GM19455 (cell line): ENCODE measurements at regions not wholly inside any gene's neighbourhood (a gene's known extent, or its start where the extent isn't known, plus 50 kb on each side); places are given as distances from the start of the nearest gene placed in this dataset.
"Not testable (repeated sequence)": the region's sequence is repeated elsewhere in the genome, so short reads cannot be mapped to it uniquely, and the experiment has no call there.

ENCODE experiments used
- ATAC-seq: cut with Tn5 transposase; IDR thresholded peaks from one replicate; pipeline ENCODE4 v1.9.1; 2021; ENCODE audit not compliant: unreplicated experiment

DNA sequence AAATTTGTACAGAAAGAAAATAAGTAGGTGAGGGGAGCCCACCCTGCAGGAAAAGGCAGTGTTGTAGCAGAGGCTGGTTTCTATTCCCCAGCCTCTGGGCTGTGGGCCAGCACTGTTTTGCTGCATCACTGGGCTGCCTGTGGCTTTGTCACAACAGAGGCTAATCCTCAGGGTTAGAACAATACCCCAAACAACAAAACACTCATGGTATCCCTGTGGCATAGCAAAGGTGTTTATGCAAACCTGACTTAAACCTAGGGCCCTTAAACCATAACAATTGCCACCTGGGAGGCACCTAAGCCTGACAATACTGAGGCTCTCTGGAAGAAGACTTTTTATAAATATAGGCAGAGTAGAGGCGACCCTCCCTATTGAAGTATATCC is 314.7 kb downstream of the OLFM4 start:
- no peak for ATAC-seq

DNA sequence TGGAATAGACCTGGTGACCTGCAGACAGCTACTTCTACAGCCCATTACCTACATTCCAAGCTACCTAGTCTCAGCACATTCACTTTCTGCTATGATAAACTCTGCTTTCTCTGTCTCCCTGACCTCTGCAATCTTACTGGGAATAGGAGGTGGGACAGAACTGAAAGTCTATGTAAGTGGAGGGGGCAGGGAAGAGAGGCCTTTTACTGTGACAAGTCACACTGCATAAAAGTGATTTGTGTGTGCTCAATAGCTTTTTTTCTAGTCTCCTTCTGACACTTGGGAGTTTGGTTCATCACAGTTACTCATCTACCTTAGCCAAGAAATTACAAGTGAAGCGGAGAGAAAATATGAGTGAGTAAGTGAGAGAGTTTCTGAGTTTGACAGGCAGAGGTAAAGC is 322.4 kb downstream of the OLFM4 start:
- ATAC-seq = no peak

DNA sequence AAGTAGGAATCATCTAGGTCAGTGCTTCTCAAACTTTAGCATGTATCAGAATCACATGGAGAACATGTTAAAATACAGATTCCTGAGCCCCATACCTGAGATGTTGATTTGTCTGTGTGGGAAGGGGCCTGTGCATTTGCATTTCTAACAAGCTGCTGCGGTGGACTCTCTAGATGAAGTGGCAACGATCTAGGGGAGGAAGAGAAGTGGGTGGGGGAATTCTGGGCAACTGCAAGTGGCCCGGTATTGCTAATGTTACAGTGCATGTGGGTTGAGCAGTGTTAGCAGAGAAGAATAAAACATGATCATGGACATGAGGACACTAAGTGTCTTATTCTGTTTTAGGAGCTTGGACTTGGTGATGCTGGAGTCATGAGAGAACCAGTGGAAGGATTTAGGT is 329.0 kb downstream of the OLFM4 start:
- ATAC-seq = no peak

DNA sequence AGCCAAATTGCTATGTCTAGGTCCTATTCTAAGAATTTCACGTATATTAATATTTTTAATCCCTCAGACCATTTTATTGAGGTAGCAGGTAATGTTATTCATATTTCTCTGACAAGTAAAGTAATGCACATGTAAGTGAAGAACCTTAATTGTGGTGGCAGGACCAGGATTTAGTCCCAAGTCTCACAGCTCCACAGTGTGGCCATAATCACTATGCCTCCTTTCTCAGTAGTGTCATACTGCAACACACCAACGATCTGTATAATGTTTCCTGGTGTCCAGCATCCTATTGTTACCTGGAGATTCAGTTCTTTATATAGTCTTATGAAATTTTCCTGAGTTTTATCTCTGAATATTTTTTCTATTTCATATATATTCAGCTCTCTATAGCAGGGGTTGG is 340.3 kb downstream of the OLFM4 start:
- no peak for ATAC-seq

DNA sequence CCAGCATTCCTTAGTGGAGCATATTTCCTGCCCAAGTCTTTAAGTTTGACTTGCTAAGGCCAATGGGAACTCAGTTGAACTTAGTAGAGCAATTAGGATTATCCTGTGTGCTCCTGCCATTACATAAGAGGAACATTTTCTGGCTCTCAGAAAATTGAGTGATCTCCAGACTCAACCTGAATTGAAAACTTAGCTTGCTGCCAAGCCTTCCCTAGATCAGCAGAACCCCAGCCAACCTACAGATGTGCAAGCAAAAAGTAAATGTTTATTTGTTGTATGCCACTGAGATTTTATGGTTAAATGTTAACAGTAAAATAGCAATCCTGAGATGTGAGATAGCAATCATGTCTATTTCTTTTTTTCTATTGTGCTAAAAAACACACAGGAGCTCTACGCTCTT is 350.9 kb downstream of the OLFM4 start:
- no peak for ATAC-seq

DNA sequence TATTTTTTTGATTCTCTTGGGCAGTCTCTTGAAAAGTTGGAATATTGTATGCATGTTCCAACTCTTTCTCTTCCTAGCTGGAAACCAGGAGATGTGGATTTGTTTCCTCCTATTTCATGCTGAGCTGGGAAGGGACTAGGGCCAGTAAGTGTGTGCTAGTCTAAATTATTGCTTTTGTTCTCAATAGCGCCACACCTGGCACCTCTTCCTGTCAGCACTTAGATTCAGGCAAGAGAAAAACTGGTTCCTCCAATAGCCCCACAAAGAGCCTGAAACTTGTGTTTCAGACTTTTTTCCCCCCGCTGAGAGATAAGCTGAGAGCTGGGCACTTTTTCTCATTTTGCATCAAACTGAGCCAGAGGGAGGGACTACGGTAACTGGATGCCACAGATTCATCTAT is 353.4 kb downstream of the OLFM4 start:
- ATAC-seq = no peak

DNA sequence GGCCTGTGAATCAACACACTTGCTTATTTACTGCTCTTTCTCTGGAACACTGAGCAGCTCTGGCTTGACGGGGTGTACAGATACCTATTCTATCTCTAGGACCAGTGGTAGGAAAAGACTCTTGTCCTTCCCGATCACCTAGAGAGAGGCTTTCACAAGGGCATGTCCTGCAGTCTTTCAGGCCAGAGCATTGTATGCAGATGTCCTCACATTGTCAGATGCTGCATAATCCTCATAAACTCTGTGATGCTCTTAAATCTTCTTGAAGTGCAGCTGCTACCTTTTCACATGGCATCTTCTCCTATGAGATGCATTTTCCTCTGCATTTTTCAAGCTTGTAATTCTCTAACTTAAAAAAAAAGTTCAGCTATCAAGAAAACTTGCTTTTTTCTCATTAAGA is 369.4 kb downstream of the OLFM4 start:
- ATAC-seq = no peak

DNA sequence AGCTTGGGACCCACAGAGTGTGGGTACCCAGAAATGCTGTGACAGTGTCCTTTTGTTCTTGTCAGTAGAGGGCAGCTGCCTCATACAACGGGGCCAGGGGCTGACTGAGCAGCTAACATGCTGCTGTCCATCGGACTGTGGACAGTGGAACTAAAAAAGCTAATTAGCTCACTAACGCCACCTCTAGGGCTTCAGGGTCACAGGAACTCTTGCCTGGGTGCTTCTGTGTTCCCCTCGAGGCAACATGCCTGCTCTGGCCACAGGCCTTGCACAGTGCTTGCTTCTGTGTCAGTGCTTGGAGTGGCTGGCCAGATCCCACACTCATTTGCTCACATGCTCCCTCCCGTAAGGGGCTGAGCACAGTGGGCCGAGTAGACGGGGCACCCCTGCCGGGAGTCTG is 377.0 kb downstream of the OLFM4 start:
- no peak for ATAC-seq

DNA sequence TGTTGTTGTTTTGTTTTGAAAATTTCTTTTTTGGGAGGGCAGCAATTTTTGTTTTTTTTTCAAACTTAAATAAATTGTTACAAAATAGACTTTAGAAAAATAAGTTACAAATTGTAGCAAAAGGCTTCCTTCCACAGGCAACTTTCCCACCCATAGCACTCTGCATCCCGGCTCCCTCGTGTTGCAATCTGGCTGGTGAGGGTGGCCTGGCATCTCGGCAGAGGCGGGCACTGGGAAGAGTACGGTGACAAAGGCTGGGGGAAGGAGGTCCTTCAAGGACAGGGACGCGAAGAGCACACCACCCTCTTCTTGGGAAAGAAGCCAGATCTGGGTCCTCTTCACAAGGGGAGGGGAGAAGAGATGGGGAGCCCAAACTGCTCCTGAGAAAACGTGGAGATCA is 379.7 kb downstream of the OLFM4 start:
- no peak for ATAC-seq

DNA sequence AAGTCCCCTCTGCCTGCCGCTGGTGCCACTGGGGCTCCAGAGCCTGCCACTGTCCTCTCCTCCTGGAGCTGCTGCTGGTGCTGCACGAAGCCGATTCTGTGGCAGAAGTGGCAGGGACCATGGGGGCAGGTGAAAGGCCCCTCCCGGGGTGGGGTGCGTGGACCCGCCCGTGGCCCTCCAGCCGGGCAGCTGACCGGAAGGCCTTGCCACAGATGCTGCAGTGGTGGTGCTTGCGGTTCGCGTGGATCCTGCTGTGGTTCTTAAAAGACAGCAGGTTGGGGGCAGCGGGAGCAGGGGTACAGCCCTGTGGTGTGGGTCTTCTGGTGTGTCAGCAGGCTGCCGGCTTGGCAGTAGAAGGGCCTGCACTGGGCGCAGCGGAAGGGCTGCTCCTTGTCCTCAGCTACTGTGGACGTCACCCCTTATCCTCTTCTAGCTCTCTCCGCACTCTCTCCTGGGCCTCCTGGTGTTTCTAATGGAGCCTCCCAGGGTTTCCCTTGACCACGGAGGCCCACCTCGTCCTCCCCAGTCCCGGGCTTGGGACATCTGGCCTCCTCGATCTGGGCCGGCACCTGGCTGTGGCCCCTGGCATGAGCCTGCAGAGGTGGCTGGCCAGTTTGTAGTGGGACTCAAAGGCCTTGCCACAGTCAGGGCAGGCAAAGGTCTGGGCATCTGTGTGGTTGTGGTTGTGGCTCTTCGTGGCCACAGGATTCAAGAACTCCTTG is 380.4 kb downstream of the OLFM4 start:
- ATAC-seq = no peak

DNA sequence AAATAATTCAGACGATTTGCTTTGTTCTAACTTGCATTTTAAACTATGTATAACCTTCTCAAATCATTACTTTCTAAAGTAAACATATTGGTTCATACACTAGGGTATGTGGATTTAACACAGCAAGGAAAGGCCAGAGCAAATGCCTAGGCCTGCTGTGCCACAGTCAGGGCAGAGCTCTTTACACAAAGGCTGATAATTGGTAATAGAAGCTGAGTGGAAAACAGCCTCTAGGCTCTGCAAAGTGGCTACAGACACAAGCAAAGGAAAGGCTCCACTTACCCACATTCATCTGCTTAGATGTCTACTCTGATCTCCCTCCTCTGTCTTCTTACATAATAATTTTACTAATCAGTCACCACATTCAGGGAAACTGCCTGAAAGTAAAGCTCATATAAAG is 382.9 kb downstream of the OLFM4 start:
- ATAC-seq = no peak

DNA sequence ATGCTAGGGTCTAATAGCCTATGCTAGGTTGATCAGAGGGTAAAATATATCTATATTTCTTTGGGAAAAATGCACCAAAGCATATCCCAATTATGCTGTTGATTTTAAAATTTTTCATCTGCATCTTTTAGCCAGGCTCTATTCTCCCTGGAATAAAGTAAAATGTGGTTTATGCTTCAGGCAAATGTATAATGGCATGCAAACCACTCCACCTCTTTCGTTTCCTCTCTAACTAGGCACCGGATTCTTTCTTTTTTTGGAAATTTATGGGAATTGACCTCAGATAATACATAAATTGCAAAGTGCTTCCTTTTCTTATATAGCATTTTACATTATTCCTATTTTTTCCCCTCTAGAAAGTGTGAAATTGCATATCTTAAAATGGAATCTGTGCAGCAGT is 386.5 kb downstream of the OLFM4 start:
- ATAC-seq = no peak

DNA sequence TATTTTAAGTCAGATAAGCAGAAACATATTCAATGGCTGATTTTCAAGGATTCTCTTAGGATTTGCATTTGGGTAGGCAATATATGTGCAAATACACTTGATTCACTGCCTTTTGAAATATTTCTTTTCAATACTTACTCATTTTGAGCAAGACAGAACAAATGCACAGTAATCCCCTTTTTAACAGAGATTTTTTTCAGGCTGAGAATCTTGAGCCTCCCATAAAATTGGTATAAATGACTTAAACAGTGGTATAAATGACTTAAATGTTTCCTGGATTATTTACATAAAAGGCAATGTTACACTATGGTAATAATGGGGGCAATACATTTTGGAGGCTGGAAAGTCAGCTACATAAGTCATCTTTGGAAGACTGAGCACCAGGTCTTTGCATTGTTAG is 389.0 kb downstream of the OLFM4 start:
- ATAC-seq = no peak

DNA sequence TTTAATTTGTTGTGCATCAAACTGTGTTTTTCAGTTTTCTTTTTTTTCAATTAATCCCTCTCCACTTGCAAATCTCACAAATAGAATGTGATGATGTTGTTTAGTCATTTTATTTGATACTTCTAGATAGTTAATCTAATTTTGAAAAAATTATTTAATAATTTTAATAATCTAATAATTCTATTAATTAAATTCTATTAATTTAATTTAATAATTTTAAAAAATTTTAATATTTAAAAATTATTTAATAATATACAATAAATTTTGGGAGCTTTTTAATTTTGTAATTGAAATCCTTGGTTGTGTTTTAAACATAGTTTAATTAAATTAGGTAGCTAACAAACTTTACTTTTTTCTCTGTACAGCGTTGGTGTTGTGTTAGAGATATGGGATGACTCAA is 393.8 kb downstream of the OLFM4 start:
- ATAC-seq = no peak

DNA sequence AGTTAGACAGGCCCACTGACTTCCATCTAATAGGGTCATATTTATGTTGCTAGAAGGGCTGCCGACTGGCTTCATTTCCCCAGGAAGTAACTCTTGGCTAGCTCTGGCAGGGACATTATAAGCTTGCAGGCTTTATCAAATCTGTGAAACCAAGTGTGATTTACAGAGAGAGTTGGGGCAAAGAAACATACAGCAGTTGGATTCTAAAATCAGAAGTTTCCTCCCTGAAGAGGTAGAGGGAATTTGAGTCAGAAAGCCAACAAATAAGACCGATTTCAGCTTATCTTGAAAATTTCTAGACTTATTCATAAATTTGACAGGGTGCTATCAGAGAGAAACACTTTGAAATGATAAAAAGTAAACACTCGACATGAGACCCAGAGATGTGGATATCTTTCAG is 407.8 kb downstream of the OLFM4 start:
- ATAC-seq = no peak

DNA sequence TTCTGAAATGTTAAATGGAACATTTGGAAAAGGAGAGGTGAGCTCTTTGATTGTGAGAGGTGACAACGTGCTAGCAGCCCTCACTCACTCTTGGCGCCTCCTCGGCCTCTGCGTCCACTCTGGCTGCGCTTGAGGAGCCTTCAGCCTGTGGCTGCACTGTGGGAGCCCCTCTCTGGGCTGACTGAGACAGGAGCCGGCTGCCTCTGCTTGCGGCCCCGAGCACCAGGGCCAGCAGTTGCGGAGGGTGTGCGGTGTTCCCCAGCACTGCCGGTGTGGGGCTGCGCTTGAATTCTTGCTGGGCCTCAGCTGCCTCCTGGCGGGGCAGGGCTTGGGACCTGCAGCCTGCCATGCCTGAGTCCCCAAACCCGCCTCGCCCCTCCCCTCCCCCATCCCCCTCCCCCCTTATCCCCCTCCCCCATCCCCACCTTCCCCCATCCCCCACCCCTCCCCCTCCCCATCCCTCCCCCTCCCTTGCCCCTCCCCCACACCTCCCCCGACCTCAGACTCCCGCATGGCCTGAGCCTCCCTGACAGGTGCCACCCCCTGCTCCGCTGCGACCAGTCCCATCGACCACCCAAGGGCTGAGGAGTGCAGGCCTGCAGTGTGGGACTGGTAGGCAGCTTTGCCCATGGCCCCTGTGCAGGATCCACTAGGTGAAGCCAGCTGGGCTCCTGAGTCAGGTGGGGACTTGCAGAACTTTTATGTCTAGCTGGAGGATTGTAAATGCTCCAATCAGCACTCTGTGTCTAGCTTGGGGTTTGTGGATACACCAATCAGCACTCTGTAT is 411.0 kb downstream of the OLFM4 start:
- no peak for ATAC-seq

DNA sequence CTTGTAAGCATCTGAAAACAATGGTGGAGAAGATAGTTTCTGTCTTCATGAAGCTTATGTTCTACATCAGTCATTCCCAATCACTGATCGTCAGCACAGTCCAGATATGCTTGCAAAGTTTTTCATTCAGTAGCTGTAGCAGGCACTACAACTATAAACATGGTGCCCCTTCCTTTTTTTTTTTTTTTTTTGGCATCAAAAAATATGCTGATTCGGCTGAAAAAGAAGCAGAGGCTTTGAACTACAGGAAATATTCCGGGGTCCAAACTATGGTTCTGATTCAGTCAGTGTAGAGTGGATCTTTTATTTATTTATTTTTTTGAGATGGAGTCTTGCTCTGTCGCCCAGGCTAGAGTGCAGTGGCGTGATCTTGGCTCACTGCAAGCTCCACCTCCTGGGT is 414.4 kb downstream of the OLFM4 start:
- ATAC-seq = no peak

DNA sequence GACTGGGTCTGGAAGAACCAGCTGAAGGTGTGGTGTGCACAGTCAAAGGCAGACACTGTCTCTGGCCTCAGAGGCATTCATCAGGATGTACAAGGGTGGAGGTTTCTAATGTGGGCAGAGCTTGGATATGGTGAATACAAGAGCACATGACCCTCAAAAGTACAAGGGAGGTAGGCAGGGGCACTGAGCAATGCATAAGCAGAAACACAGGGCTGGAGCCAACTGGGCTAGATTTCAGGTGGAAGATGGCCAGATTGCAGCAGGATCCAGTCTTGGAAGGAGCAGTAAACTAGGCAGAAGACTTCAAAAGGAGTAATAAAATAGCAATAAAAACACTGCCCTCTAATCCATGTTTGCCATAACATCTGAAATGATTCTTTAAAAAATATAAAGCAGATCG is 417.1 kb downstream of the OLFM4 start:
- no peak for ATAC-seq

DNA sequence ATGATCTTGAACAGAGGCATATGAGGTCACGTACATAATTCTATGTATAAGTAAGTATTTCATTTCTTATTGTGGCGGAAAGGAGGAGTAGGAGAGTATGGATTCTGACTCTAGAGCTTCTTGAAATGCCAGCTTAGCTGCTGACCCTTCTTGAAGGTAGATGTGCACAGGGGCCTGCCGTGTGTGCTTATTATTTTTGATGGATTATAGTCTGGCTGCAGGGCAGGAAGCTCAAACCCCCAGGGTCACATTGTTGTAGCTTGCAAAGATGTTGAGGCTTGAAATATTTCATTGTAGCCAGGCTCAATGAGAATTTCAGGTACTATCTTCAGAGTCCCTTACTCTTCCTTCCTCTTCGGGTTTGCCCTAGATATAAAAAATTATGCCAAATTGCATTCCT is 418.8 kb downstream of the OLFM4 start:
- no peak for ATAC-seq

DNA sequence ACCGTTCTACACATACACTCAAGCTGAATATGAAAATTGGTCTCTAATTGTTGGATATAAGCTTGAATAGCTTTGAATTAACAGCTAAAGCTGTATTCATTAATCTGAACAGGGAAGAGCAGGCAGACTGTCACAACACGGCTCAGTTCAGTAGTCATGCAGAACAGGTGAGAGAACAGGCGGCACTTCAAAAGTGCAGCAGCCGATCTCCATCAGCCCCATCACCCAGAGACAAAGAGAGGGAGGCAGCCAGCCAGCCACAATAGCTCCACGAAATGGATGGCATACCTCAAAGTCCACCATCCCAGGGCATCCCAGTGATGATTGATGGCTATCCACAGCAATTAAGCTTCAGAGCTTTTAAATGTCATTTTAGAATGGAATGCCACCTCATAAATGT is 419.2 kb downstream of the OLFM4 start:
- ATAC-seq = no peak

DNA sequence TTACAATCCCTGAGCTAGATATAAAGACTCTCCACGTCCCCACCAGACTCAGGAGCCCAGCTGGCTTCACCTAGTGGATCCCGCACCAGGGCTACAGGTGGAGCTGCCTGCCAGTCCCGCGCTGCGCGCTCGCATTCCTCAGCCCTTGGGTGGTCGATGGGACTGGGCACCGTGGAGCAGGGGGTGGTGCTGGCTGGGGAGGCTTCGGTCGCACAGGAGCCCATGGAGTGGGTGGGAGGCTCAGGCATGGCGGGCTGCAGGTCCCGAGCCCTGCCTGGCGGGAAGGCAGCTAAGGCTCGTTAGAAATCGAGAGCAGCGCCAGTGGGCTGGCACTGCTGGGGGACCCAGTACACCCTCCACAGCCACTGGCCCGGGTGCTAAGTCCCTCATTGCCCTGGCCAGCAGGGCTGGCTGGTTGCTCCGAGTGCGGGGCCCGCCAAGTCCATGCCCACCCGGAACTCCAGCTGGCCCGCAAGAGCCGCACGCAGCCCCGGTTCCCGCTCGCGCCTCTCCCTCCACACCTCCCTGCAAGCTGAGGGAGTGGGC is 423.7 kb downstream of the OLFM4 start:
- not testable (repeated sequence) for ATAC-seq

DNA sequence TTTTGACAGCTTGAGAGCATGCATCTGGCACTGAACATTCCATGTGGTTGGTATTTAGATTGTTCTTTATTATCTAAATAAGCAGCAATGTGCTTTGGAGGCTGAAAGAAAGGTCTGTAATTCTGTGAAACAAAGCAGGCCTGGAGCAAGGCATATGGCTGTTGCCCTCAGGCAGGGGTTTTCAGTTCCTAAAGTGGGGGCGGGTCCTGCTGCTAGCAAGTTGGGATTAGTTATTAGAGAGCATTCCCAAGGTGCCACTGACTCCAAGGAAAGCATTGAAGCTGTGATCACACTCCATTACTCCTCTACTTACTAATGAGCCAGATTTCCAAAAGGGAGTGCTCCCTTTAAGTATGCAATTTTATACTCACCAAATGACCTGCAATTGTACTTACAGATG is 432.2 kb downstream of the OLFM4 start:
- ATAC-seq = no peak

DNA sequence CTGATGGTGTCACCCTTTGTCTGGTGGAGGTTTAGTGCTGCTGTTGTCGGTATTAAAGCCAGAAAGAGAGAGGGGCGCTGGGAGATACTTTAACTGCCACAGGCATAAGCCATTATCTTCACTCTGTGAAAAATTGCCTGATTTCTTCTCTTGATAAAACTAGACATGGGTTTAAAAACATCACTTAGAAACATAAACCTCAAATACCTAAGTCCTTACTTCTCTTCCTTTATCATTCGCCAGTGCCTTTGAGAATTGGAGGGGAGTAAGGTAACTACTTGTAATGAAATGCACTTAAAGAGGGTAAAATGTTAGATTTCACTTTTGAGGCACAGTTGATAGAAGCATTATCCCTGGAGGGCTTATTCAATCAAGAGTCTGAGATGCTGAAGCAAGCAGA is 434.5 kb downstream of the OLFM4 start:
- no peak for ATAC-seq
